ENCODE measurements at regions not wholly inside any gene's neighbourhood (a gene's known extent, or its start where the extent isn't known, plus 50 kb on each side); places are given as distances from the start of the nearest gene placed in this dataset.

GRCh38 chr6:23526526-23526925 lies 599.5 kb upstream of the NRSN1 start:
- no peak for DNase-seq
- 63 to 87% (median 77%) methylated on average over 5 of the region's 5 CpGs for WGBS, 5 donors
- Histone ChIP-seq H3K27ac (no peak overlapping the region), H3K4me3 (no peak overlapping the region), H3K36me3 (no peaks in the 10 kb centered on the region), H3K9me3 (peaks cover 0 to 1% (median 0%) of the 10 kb centered on the region in 8 donors), H3K4me1 (peaks cover 0 to 3% (median 0%) of the 10 kb centered on the region in 6 donors), H3K27me3 (replicated peaks in 1 of 7) (no peaks in the 10 kb centered on the region)
- intact Hi-C loops (cut with DNase I; ENCODE audit: low total_unique reads), result no loop called here
- TF ChIP-seq POLR2A (IDR thresholded peaks at IDR 0.05), result no peak
- TF ChIP-seq POLR2AphosphoS5 (IDR thresholded peaks at IDR 0.05), result no peak
- TF ChIP-seq CTCF (IDR thresholded peaks at IDR 0.05 in 8 of 11, conservative IDR thresholded peaks at IDR 0.05 in 3 of 11), result no peak

- 33 to 58% (median 37%) methylated on average over 2 of the region's 2 CpGs for WGBS, 5 donors
- Histone ChIP-seq H3K36me3 (no peaks in the 10 kb centered on the region), H3K9me3 (peaks cover 0 to 13% (median 0%) of the 10 kb centered on the region in 8 donors), H3K27ac (no peak overlapping the region), H3K4me1 (peaks cover 0 to 6% (median 0%) of the 10 kb centered on the region in 6 donors), H3K4me3 (no peak overlapping the region), H3K27me3 (replicated peaks in 1 of 7) (no peaks in the 10 kb centered on the region)
- no peak for DNase-seq
- no peak for TF ChIP-seq POLR2AphosphoS5 (IDR thresholded peaks at IDR 0.05)
- no peak for TF ChIP-seq POLR2A (IDR thresholded peaks at IDR 0.05)
- TF ChIP-seq CTCF (IDR thresholded peaks at IDR 0.05 in 8 of 11, conservative IDR thresholded peaks at IDR 0.05 in 3 of 11), result no peak
- intact Hi-C loops (cut with DNase I; ENCODE audit: low total_unique reads), result no loop called here
Measured at GRCh38 chr6:23529902-23530301, 596.1 kb upstream of the NRSN1 start.

- intact Hi-C loops (cut with DNase I; ENCODE audit: low total_unique reads), result no loop called here
- WGBS, 5 donors, result 65 to 87% (median 70%) methylated on average over 2 of the region's 2 CpGs
- peaks cover 0 to 6% (median 0%) of the 10 kb centered on the region in 6 donors for H3K4me1 ChIP-seq
Measured at GRCh38 chr6:23531666-23532065, 594.3 kb upstream of the NRSN1 start.

GRCh38 chr6:23532227-23532626 lies 593.8 kb upstream of the NRSN1 start:
- Histone ChIP-seq H3K27ac (no peak overlapping the region), H3K27me3 (replicated peaks in 1 of 7) (no peaks in the 10 kb centered on the region), H3K9me3 (peaks cover 0 to 13% (median 0%) of the 10 kb centered on the region in 8 donors), H3K36me3 (no peaks in the 10 kb centered on the region), H3K4me3 (no peak overlapping the region), H3K4me1 (peaks cover 0 to 6% (median 0%) of the 10 kb centered on the region in 6 donors)
- TF ChIP-seq CTCF (IDR thresholded peaks at IDR 0.05 in 8 of 11, conservative IDR thresholded peaks at IDR 0.05 in 3 of 11) (no peak), POLR2A (IDR thresholded peaks at IDR 0.05) (no peak), POLR2AphosphoS5 (IDR thresholded peaks at IDR 0.05) (no peak)
- DNase-seq, result no peak
- intact Hi-C loops (cut with DNase I; ENCODE audit: low total_unique reads), result no loop called here

More at GRCh38 chr6:23531666-23532065, 594.3 kb upstream of the NRSN1 start:
- DNase-seq, result no peak
- H3K27ac ChIP-seq, result no peak overlapping the region
- TF ChIP-seq POLR2A (IDR thresholded peaks at IDR 0.05), result no peak
- no peak for TF ChIP-seq CTCF (IDR thresholded peaks at IDR 0.05 in 8 of 11, conservative IDR thresholded peaks at IDR 0.05 in 3 of 11)
- no peak for TF ChIP-seq POLR2AphosphoS5 (IDR thresholded peaks at IDR 0.05)
- H3K27me3 ChIP-seq (replicated peaks in 1 of 7), result no peaks in the 10 kb centered on the region
- peaks cover 0 to 13% (median 0%) of the 10 kb centered on the region in 8 donors for H3K9me3 ChIP-seq
- H3K4me3 ChIP-seq, result no peak overlapping the region
- no peaks in the 10 kb centered on the region for H3K36me3 ChIP-seq
